B cell (primary cell): ENCODE measurements at regions not wholly inside any gene's neighbourhood (a gene's known extent, or its start where the extent isn't known, plus 50 kb on each side); places are given as distances from the start of the nearest gene placed in this dataset.

Experiments used
- ATAC-seq: fragments of 200-7000 bp; cut with Tn5 transposase; one replicate; pipeline ENCODE4 v1.10.0; 2021; ENCODE audit warnings: low read depth, mild to moderate bottlenecking, moderate number of reproducible peaks, moderate library complexity
- CTCF ChIA-PET: fragments of 350-600 bp; sonication (Branson Sonifier 250); formaldehyde crosslinking; loops from one replicate; lab custom pipeline; 2021; ENCODE audit warnings: antibody characterized with exemption, inconsistent platforms; lab: Charles Lee
- POLR2A ChIA-PET: fragments of 350-600 bp; sonication (Branson Sonifier 250); formaldehyde crosslinking; loops from one replicate; lab custom pipeline; 2021; ENCODE audit warnings: antibody characterized with exemption; lab: Charles Lee
- DNase-seq: peaks from one replicate; pipeline ENCODE4 v3.0.0; 2013
- H2AFZ ChIP-seq: 2 replicates; pipeline ENCODE4 v1.6.1; 2012; ENCODE audit warnings: mild to moderate bottlenecking, low read depth, low read length; ENCODE audit not compliant: insufficient read depth, poor library complexity, severe bottlenecking
- H3K27ac ChIP-seq, 2 donors: 1 replicate in 1 of 2; 2 replicates in 1 of 2; pipeline ENCODE4 v1.5.1; 2012 to 2013; ENCODE audit warnings: low read length in 2 of 2, mild to moderate bottlenecking in 2 of 2, moderate library complexity in 1 of 2
- H3K27me3 ChIP-seq, 4 experiments: fragments of 200-600 bp in 1 of 4; sonication (generic) in 1 of 4; replicated peaks in 1 of 4; 1 replicate in 2 of 4; 2 replicates in 2 of 4; pipeline versions ENCODE4 v1.6.1 to v1.7.0; 2013 to 2016; ENCODE audit warnings: low read length in 3 of 4, mild to moderate bottlenecking in 2 of 4, mixed read lengths in 1 of 4, moderate library complexity in 1 of 4; ENCODE audit not compliant: insufficient read depth in 4 of 4, control insufficient read depth in 3 of 4; ENCODE audit errors: control extremely low read depth in 1 of 4
- H3K36me3 ChIP-seq, 2 experiments: replicated peaks in 1 of 2; 1 replicate in 1 of 2; 2 replicates in 1 of 2; pipeline versions ENCODE4 v1.6.1 to v1.7.1; 2013; ENCODE audit warnings: low read length in 1 of 2; ENCODE audit not compliant: insufficient read depth in 2 of 2, control insufficient read depth in 1 of 2; ENCODE audit errors: control extremely low read depth in 1 of 2, extremely low read depth in 1 of 2
- H3K4me1 ChIP-seq, 2 donors: fragments of 200-600 bp in 1 of 2; sonication (generic) in 1 of 2; 1 replicate in 1 of 2; 2 replicates in 1 of 2; pipeline versions ENCODE4 v1.5.1 to v1.6.1; 2013 to 2017; ENCODE audit warnings: low read length in 2 of 2; ENCODE audit not compliant: control insufficient read depth in 2 of 2, insufficient read depth in 2 of 2
- H3K4me2 ChIP-seq: replicated peaks from 2 replicates; pipeline ENCODE3; 2012; ENCODE audit warnings: mild to moderate bottlenecking, low read depth, low read length; ENCODE audit not compliant: poor library complexity, severe bottlenecking
- H3K4me3 ChIP-seq, 5 experiments: fragments of 200-600 bp in 1 of 5; sonication (generic) in 1 of 5; 1 replicate in 3 of 5; 2 replicates in 2 of 5; pipeline versions ENCODE4 v1.5.1 to v1.7.0; 2011 to 2016; ENCODE audit warnings: low read length in 4 of 5, mild to moderate bottlenecking in 4 of 5, low read depth in 2 of 5, control low read depth in 1 of 5, moderate library complexity in 1 of 5; ENCODE audit not compliant: insufficient read depth in 1 of 5; ENCODE audit errors: control extremely low read depth in 1 of 5, extremely low read depth in 1 of 5
- H3K79me2 ChIP-seq: fragments of 200-600 bp; sonication (generic); one replicate; pipeline ENCODE4 v1.6.0; 2016; ENCODE audit warnings: low read length; ENCODE audit not compliant: control insufficient read depth, insufficient read depth
- H3K9ac ChIP-seq: fragments of 200-600 bp; sonication (generic); 2 replicates; pipeline ENCODE4 v1.6.1; 2017; ENCODE audit warnings: mild to moderate bottlenecking, low read length, moderate library complexity
- H3K9me3 ChIP-seq, 3 donors: one replicate each; pipeline versions ENCODE4 v1.6.1 to v1.7.1; 2013; ENCODE audit warnings: low read length in 2 of 3; ENCODE audit not compliant: control insufficient read depth in 2 of 3, insufficient read depth in 1 of 3; ENCODE audit errors: control extremely low read depth in 1 of 3
- H4K20me1 ChIP-seq: 2 replicates; pipeline ENCODE4 v1.6.0; 2012; ENCODE audit warnings: mild to moderate bottlenecking, low read length; ENCODE audit not compliant: insufficient read depth, control insufficient read depth, poor library complexity, severe bottlenecking
- H3K27ac Mint-ChIP-seq: one replicate; pipeline ENCODE4 v1.8.0; 2021; ENCODE audit warnings: mixed read lengths
- H3K27me3 Mint-ChIP-seq: one replicate; pipeline ENCODE4 v1.8.0; 2021; ENCODE audit warnings: mixed read lengths
- H3K4me1 Mint-ChIP-seq: one replicate; pipeline ENCODE4 v1.8.0; 2021; ENCODE audit warnings: mixed read lengths
- H3K4me3 Mint-ChIP-seq: one replicate; pipeline ENCODE4 v1.8.0; 2021; ENCODE audit warnings: mixed read lengths
- H3K9me3 Mint-ChIP-seq: one replicate; pipeline ENCODE4 v1.8.0; 2022; ENCODE audit warnings: mixed read lengths; ENCODE audit not compliant: insufficient read depth
- CTCF ChIP-seq: fragments of 200-600 bp; IDR thresholded peaks from one replicate; pipeline ENCODE4 v1.8.0; 2022; ENCODE audit warnings: antibody characterized with exemption, mild to moderate bottlenecking
- EZH2 ChIP-seq: IDR thresholded peaks from 2 replicates; pipeline ENCODE4 v1.6.1; 2012; ENCODE audit warnings: borderline replicate concordance, low read depth, mild to moderate bottlenecking, moderate library complexity, low read length; ENCODE audit not compliant: insufficient read depth, poor library complexity, severe bottlenecking
- WGBS: methylation state at CpG from one replicate; pipeline ENCODE4 v1.1.5; 2013; ENCODE audit warnings: missing lambda C conversion rate; ENCODE audit not compliant: insufficient coverage; 5-methylcytosine and 5-hydroxymethylcytosine counted together
- intact Hi-C: fragments of 100-400 bp; cut with micrococcal nuclease; formaldehyde crosslinking; loops from one replicate; pipeline ENCODE4 v1.10.0; 2022

DNA sequence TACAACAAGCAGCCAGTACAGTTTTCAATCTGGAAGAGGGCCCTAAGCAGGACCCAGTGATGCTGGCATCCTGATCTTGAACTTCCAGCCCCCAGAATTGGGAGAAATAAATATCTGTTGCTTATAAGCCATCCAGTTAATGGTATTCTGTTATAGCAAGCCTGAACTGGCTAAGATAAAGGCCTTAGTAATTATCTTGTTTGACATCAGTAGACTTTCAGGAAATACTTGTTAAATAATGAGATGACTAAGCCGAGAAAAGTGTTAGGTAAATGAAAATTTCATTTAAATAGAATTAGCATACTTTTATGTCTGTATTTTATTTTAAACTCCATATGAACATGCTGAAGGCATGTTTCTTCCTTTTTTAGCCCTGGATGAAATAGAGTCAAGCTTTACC, 188.2 kb downstream of the OLFM4 start:
- no peaks in the 10 kb centered on the region for H3K27me3 ChIP-seq
- no peak overlapping the region for H3K9ac ChIP-seq
- DNase-seq = no peak
- no peak overlapping the region for H3K27ac ChIP-seq
- H3K36me3 ChIP-seq = no peaks in the 10 kb centered on the region
- Mint-ChIP-seq H3K27me3 (no peaks in the 10 kb centered on the region), H3K4me3 (no peak overlapping the region), H3K27ac (no peak overlapping the region), H3K9me3 (no peaks in the 10 kb centered on the region), H3K4me1 (no peaks in the 10 kb centered on the region)
- no peak overlapping the region for H3K4me3 ChIP-seq
- WGBS = no CpG with 5 or more reads among the region's 1 CpG
- intact Hi-C loops = no loop called here
- H3K4me1 ChIP-seq = no peaks in the 10 kb centered on the region
- POLR2A ChIA-PET = no interaction called here
- TF ChIP-seq EZH2 (no peak), CTCF (no peak)
- peaks cover 0 to 3% (median 0%) of the 10 kb centered on the region in 3 donors for H3K9me3 ChIP-seq
- H2AFZ ChIP-seq = no peak overlapping the region
- CTCF ChIA-PET = no interaction called here
- no peak for ATAC-seq
- no peaks in the 10 kb centered on the region for H4K20me1 ChIP-seq
- no peaks in the 10 kb centered on the region for H3K79me2 ChIP-seq
- H3K4me2 ChIP-seq = no peak overlapping the region

- Histone ChIP-seq H2AFZ (no peak overlapping the region), H3K36me3 (no peaks in the 10 kb centered on the region), H3K27me3 (no peaks in the 10 kb centered on the region), H3K27ac (no peak overlapping the region), H4K20me1 (no peaks in the 10 kb centered on the region), H3K4me2 (no peak overlapping the region), H3K4me3 (no peak overlapping the region), H3K4me1 (no peaks in the 10 kb centered on the region), H3K79me2 (no peaks in the 10 kb centered on the region), H3K9me3 (peaks cover 0 to 3% (median 0%) of the 10 kb centered on the region in 3 donors), H3K9ac (no peak overlapping the region)
- CTCF ChIA-PET = no interaction called here
- POLR2A ChIA-PET = no interaction called here
- TF ChIP-seq CTCF = no peak
- no peak for TF ChIP-seq EZH2
- H3K4me1 Mint-ChIP-seq = no peaks in the 10 kb centered on the region
- intact Hi-C loops = no loop called here
- H3K9me3 Mint-ChIP-seq = no peaks in the 10 kb centered on the region
- no peaks in the 10 kb centered on the region for H3K27me3 Mint-ChIP-seq
- DNase-seq = no peak
- ATAC-seq = no peak
- no peak overlapping the region for H3K27ac Mint-ChIP-seq
- H3K4me3 Mint-ChIP-seq = no peak overlapping the region
Measured at GRCh38 chr13:53217194-53217593, 188.6 kb downstream of the OLFM4 start.
